ENCODE measurements at regions not wholly inside any gene's neighbourhood (a gene's known extent, or its start where the extent isn't known, plus 50 kb on each side); places are given as distances from the start of the nearest gene placed in this dataset.

DNA sequence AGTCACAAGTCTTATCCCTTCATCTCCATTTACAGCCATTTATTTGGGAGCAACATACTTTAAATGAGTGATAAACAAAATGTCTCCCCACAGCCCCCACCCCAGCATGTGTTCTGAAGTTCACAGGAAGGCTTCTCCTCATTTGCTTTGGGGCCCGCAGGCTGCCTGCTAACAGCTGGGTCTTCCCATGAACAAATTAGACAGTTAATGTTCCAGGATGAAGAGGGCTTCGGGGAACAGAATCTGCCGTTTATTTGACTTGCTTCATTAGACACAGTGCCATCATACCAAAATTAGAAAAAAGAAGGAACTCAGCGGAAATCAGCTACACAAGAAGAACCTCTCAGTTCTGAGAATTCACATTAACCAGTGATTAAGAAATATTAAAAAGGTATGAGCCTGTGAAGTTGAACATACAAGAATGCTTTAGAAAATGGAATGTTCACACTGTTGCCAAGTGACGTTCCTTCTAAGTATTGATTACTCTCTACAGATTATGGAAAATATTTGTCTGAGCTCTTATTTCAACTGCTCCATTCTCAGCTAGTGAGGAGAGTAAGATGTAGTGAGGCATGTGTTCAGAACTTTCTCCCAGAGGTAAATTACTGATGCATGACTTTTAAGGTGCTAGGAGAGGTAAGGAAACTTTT is 107.5 kb upstream of the THBS1 start (continued):
- TF ChIP-seq, protein P1, sequence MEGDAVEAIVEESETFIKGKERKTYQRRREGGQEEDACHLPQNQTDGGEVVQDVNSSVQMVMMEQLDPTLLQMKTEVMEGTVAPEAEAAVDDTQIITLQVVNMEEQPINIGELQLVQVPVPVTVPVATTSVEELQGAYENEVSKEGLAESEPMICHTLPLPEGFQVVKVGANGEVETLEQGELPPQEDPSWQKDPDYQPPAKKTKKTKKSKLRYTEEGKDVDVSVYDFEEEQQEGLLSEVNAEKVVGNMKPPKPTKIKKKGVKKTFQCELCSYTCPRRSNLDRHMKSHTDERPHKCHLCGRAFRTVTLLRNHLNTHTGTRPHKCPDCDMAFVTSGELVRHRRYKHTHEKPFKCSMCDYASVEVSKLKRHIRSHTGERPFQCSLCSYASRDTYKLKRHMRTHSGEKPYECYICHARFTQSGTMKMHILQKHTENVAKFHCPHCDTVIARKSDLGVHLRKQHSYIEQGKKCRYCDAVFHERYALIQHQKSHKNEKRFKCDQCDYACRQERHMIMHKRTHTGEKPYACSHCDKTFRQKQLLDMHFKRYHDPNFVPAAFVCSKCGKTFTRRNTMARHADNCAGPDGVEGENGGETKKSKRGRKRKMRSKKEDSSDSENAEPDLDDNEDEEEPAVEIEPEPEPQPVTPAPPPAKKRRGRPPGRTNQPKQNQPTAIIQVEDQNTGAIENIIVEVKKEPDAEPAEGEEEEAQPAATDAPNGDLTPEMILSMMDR (IDR thresholded peaks at IDR 0.05), result no peak

DNA sequence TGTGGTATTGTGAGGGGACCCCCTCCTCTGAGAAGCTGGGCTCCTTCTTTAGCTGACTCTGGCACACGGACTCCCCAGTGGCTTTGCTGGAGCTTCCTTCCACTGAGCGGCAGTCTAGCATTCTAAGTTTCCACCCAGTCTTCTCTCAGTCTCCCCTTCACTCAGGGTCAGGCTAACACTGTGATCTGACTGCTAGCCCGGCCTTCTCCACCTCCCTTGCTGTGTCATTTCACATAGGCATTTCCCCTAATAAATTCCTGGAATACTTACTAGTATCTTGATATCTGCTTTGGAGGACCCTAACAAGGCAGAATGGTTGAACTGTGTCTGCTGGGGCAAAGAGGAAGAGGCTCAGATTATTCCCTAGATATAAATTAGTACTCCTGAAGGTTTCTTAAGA is 106.2 kb upstream of the THBS1 start:
- no peak for DNase-seq

More for the DNA sequence above, 106.2 kb upstream of the THBS1 start:
- H3K9me2 ChIP-seq, result no peaks in the 10 kb centered on the region
- no peaks in the 10 kb centered on the region for H3K36me3 ChIP-seq (replicated peaks in 1 of 2; ENCODE audit: control insufficient read depth in 1 of 2, insufficient read depth in 2 of 2, low read length in 1 of 2)
- POLR2A ChIA-PET, result no interaction called here
- H2AFZ ChIP-seq (ENCODE audit: low read depth), result no peak overlapping the region
- TF ChIP-seq JUND (IDR thresholded peaks at IDR 0.05), result no peak
- TF ChIP-seq, protein P2, sequence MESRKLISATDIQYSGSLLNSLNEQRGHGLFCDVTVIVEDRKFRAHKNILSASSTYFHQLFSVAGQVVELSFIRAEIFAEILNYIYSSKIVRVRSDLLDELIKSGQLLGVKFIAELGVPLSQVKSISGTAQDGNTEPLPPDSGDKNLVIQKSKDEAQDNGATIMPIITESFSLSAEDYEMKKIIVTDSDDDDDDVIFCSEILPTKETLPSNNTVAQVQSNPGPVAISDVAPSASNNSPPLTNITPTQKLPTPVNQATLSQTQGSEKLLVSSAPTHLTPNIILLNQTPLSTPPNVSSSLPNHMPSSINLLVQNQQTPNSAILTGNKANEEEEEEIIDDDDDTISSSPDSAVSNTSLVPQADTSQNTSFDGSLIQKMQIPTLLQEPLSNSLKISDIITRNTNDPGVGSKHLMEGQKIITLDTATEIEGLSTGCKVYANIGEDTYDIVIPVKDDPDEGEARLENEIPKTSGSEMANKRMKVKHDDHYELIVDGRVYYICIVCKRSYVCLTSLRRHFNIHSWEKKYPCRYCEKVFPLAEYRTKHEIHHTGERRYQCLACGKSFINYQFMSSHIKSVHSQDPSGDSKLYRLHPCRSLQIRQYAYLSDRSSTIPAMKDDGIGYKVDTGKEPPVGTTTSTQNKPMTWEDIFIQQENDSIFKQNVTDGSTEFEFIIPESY (IDR thresholded peaks at IDR 0.05; ENCODE audit: borderline replicate concordance, low read depth), result no peak
- TF ChIP-seq TEAD4 (IDR thresholded peaks at IDR 0.05; ENCODE audit: borderline replicate concordance, insufficient read depth), result no peak
- no peak for TF ChIP-seq MXI1 (IDR thresholded peaks at IDR 0.05; ENCODE audit: low read depth, low read length)
- TF ChIP-seq TAF1 (IDR thresholded peaks at IDR 0.05; ENCODE audit: borderline replicate concordance, low read depth, low read length), result no peak
- TF ChIP-seq, protein P3, sequence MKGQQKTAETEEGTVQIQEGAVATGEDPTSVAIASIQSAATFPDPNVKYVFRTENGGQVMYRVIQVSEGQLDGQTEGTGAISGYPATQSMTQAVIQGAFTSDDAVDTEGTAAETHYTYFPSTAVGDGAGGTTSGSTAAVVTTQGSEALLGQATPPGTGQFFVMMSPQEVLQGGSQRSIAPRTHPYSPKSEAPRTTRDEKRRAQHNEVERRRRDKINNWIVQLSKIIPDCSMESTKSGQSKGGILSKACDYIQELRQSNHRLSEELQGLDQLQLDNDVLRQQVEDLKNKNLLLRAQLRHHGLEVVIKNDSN (IDR thresholded peaks at IDR 0.05; ENCODE audit: borderline replicate concordance, low read depth), result no peak
- TF ChIP-seq FOXM1 (IDR thresholded peaks at IDR 0.05; ENCODE audit: low read depth), result no peak
- TF ChIP-seq SMC3 (IDR thresholded peaks at IDR 0.05; ENCODE audit: low read depth, low read length), result no peak
- TF ChIP-seq, protein P4, sequence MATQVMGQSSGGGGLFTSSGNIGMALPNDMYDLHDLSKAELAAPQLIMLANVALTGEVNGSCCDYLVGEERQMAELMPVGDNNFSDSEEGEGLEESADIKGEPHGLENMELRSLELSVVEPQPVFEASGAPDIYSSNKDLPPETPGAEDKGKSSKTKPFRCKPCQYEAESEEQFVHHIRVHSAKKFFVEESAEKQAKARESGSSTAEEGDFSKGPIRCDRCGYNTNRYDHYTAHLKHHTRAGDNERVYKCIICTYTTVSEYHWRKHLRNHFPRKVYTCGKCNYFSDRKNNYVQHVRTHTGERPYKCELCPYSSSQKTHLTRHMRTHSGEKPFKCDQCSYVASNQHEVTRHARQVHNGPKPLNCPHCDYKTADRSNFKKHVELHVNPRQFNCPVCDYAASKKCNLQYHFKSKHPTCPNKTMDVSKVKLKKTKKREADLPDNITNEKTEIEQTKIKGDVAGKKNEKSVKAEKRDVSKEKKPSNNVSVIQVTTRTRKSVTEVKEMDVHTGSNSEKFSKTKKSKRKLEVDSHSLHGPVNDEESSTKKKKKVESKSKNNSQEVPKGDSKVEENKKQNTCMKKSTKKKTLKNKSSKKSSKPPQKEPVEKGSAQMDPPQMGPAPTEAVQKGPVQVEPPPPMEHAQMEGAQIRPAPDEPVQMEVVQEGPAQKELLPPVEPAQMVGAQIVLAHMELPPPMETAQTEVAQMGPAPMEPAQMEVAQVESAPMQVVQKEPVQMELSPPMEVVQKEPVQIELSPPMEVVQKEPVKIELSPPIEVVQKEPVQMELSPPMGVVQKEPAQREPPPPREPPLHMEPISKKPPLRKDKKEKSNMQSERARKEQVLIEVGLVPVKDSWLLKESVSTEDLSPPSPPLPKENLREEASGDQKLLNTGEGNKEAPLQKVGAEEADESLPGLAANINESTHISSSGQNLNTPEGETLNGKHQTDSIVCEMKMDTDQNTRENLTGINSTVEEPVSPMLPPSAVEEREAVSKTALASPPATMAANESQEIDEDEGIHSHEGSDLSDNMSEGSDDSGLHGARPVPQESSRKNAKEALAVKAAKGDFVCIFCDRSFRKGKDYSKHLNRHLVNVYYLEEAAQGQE (IDR thresholded peaks at IDR 0.05; ENCODE audit: low read depth, low read length), result no peak
- H3K27me3 ChIP-seq (ENCODE audit: insufficient read depth), result no peaks in the 10 kb centered on the region
- H3K4me3 ChIP-seq (ENCODE audit: low read depth in 2 of 2, low read length in 1 of 2), result no peak overlapping the region
- no peaks in the 10 kb centered on the region for H3K9me3 ChIP-seq
- no peaks in the 10 kb centered on the region for H3K79me2 ChIP-seq (ENCODE audit: insufficient read depth)
- no peaks in the 10 kb centered on the region for H3F3A ChIP-seq (replicated peaks; ENCODE audit: insufficient read depth)
- CTCF ChIA-PET, result no interaction called here
- 89% methylated on average over 3 of the region's 3 CpGs for WGBS (ENCODE audit: low lambda C conversion rate)
- H3K4me1 ChIP-seq (ENCODE audit: control insufficient read depth in 1 of 2, insufficient read depth in 2 of 2, low read depth in 1 of 2, low read length in 1 of 2), result no peaks in the 10 kb centered on the region; a peak in 1 of 4 replicates
- H3K27ac ChIP-seq (ENCODE audit: low read depth in 2 of 2, low read length in 1 of 2), result no peak overlapping the region
- H4K20me1 ChIP-seq (ENCODE audit: insufficient read depth), result no peaks in the 10 kb centered on the region
- no peak overlapping the region for H3K4me2 ChIP-seq
- H3K9ac ChIP-seq, result no peak overlapping the region

Data from SK-N-SH (cell line).